Liver (tissue), 8 donors: ENCODE measurements at regions not wholly inside any gene's neighbourhood (a gene's known extent, or its start where the extent isn't known, plus 50 kb on each side); places are given as distances from the start of the nearest gene placed in this dataset.

Experiments
- DNase-seq: peaks from one replicate; pipeline ENCODE4 v3.0.0-alpha.2; 2017; ENCODE audit warnings: low spot score
- H3K27ac ChIP-seq, 2 donors: one replicate each; pipeline ENCODE4 v1.7.0; 2013; ENCODE audit warnings: inconsistent platforms in 2 of 2, low read length in 2 of 2, control low read depth in 1 of 2, low read depth in 1 of 2, mild to moderate bottlenecking in 1 of 2
- H3K27me3 ChIP-seq, 4 donors: one replicate each; pipeline versions ENCODE4 v1.6.1 to v1.7.0; 2013; ENCODE audit warnings: low read length in 3 of 4, inconsistent platforms in 1 of 4, mild to moderate bottlenecking in 1 of 4, moderate library complexity in 1 of 4; ENCODE audit not compliant: control insufficient read depth in 4 of 4, insufficient read depth in 4 of 4
- H3K36me3 ChIP-seq, 4 donors: one replicate each; pipeline versions ENCODE4 v1.6.1 to v1.7.0; 2013; ENCODE audit warnings: low read length in 3 of 4, mild to moderate bottlenecking in 3 of 4, low read depth in 1 of 4, moderate library complexity in 1 of 4; ENCODE audit not compliant: control insufficient read depth in 4 of 4, insufficient read depth in 3 of 4
- H3K4me1 ChIP-seq, 4 donors: one replicate each; pipeline versions ENCODE4 v1.6.1 to v1.7.0; 2013; ENCODE audit warnings: low read length in 3 of 4, mild to moderate bottlenecking in 3 of 4, moderate library complexity in 1 of 4; ENCODE audit not compliant: control insufficient read depth in 4 of 4, insufficient read depth in 4 of 4
- H3K4me3 ChIP-seq, 3 donors: one replicate each; pipeline versions ENCODE4 v1.6.1 to v1.7.0; 2013; ENCODE audit warnings: low read length in 3 of 3, control low read depth in 1 of 3, low read depth in 1 of 3, mild to moderate bottlenecking in 1 of 3
- H3K9ac ChIP-seq, 2 donors: one replicate each; pipeline ENCODE4 v1.7.0; 2013; ENCODE audit warnings: low read length in 2 of 2, mild to moderate bottlenecking in 2 of 2, moderate library complexity in 2 of 2, control low read depth in 1 of 2, low read depth in 1 of 2
- H3K9me3 ChIP-seq, 4 donors: one replicate each; pipeline versions ENCODE4 v1.6.1 to v1.7.0; 2013; ENCODE audit warnings: low read length in 3 of 4; ENCODE audit not compliant: control insufficient read depth in 4 of 4
- CTCF ChIP-seq: fragments of 150-350 bp; IDR thresholded peaks from 2 replicates; pipeline ENCODE4 v1.5.1; 2017; ENCODE audit warnings: improper control_type of control experiment, low read depth, low read length; ENCODE audit not compliant: missing input control
- EGR1 ChIP-seq, 2 donors: IDR thresholded peaks; 2 replicates each; pipeline ENCODE4 v1.6.1; 2016 to 2018; ENCODE audit warnings: antibody characterized with exemption in 2 of 2, low read depth in 2 of 2
- FOXA1 ChIP-seq: IDR thresholded peaks from 2 replicates; pipeline ENCODE4 v1.6.1; 2016; ENCODE audit warnings: antibody characterized with exemption
- FOXA2 ChIP-seq: IDR thresholded peaks from 2 replicates; pipeline ENCODE4 v1.6.1; 2016; ENCODE audit warnings: antibody characterized with exemption
- HNF4A ChIP-seq, 2 donors: conservative IDR thresholded peaks; 2 replicates each; pipeline ENCODE4 v1.6.1; 2016; ENCODE audit warnings: antibody characterized with exemption in 2 of 2, mild to moderate bottlenecking in 2 of 2
- JUND ChIP-seq, 2 donors: IDR thresholded peaks; 2 replicates each; pipeline ENCODE4 v1.6.1; 2016; ENCODE audit warnings: antibody characterized with exemption in 2 of 2
- RAD21 ChIP-seq, 2 donors: IDR thresholded peaks; 2 replicates each; pipeline ENCODE4 v1.6.1; 2016; ENCODE audit warnings: antibody characterized with exemption in 2 of 2, mild to moderate bottlenecking in 2 of 2
- RXRA ChIP-seq, 2 donors: IDR thresholded peaks; 2 replicates each; pipeline ENCODE4 v1.6.1; 2017 to 2018; ENCODE audit warnings: antibody characterized with exemption in 2 of 2, mild to moderate bottlenecking in 1 of 2
- SP1 ChIP-seq: IDR thresholded peaks from 2 replicates; pipeline ENCODE4 v1.6.1; 2018; ENCODE audit warnings: antibody characterized with exemption, mild to moderate bottlenecking
- TAF1 ChIP-seq: conservative IDR thresholded peaks from 2 replicates; pipeline ENCODE4 v1.6.1; 2016; ENCODE audit warnings: antibody characterized with exemption, mild to moderate bottlenecking
- YY1 ChIP-seq: IDR thresholded peaks from 2 replicates; pipeline ENCODE4 v1.6.1; 2016; ENCODE audit warnings: antibody characterized with exemption, mild to moderate bottlenecking
- ZBTB33 ChIP-seq: IDR thresholded peaks from 2 replicates; pipeline ENCODE4 v1.6.1; 2016; ENCODE audit warnings: antibody characterized with exemption
- WGBS: extraction: QIAGEN DNeasy Blood & Tissue Kit; methylation state at CpG from one replicate; pipeline ENCODE4 v1.1.7; 2013; 5-methylcytosine and 5-hydroxymethylcytosine counted together
- TF ChIP-seq, protein P1 (sequence below): IDR thresholded peaks from 2 replicates; pipeline ENCODE4 v1.6.1; 2016; ENCODE audit warnings: antibody characterized with exemption, mild to moderate bottlenecking
- TF ChIP-seq, protein P2 (sequence below): IDR thresholded peaks from 2 replicates; pipeline ENCODE4 v1.6.1; 2016; ENCODE audit warnings: antibody characterized with exemption
- TF ChIP-seq, protein P3 (sequence below): IDR thresholded peaks from 2 replicates; pipeline ENCODE4 v1.6.1; 2016; ENCODE audit warnings: antibody characterized with exemption
- donor health status: healthy.
- donor health status: healthy.
- donor health status: healthy.
- donor health status: healthy.
- donor health status: healthy.

GRCh38 chr3:132786890-132787289 is 64.7 kb upstream of the NPHP3 start:
- Histone ChIP-seq H3K9ac (no peak overlapping the region), H3K36me3 (no peaks in the 10 kb centered on the region), H3K27me3 (no peaks in the 10 kb centered on the region), H3K27ac (no peak overlapping the region), H3K4me1 (no peaks in the 10 kb centered on the region), H3K4me3 (no peak overlapping the region), H3K9me3 (no peaks in the 10 kb centered on the region)
- DNase-seq: no peak
- WGBS: 74% methylated on average over 3 of the region's 3 CpGs
- TF ChIP-seq FOXA1 (no peak), EGR1 (IDR thresholded peaks at IDR 0.05; ENCODE audit: low read depth in 2 of 2) (no peak), SP1 (no peak), RXRA (IDR thresholded peaks at IDR 0.05) (no peak), JUND (IDR thresholded peaks at IDR 0.05) (no peak), CTCF (no peak), ZBTB33 (no peak), HNF4A (conservative IDR thresholded peaks at IDR 0.05) (no peak), RAD21 (IDR thresholded peaks at IDR 0.05) (no peak), YY1 (no peak), FOXA2 (no peak), TAF1 (no peak)
- TF ChIP-seq, protein P1, sequence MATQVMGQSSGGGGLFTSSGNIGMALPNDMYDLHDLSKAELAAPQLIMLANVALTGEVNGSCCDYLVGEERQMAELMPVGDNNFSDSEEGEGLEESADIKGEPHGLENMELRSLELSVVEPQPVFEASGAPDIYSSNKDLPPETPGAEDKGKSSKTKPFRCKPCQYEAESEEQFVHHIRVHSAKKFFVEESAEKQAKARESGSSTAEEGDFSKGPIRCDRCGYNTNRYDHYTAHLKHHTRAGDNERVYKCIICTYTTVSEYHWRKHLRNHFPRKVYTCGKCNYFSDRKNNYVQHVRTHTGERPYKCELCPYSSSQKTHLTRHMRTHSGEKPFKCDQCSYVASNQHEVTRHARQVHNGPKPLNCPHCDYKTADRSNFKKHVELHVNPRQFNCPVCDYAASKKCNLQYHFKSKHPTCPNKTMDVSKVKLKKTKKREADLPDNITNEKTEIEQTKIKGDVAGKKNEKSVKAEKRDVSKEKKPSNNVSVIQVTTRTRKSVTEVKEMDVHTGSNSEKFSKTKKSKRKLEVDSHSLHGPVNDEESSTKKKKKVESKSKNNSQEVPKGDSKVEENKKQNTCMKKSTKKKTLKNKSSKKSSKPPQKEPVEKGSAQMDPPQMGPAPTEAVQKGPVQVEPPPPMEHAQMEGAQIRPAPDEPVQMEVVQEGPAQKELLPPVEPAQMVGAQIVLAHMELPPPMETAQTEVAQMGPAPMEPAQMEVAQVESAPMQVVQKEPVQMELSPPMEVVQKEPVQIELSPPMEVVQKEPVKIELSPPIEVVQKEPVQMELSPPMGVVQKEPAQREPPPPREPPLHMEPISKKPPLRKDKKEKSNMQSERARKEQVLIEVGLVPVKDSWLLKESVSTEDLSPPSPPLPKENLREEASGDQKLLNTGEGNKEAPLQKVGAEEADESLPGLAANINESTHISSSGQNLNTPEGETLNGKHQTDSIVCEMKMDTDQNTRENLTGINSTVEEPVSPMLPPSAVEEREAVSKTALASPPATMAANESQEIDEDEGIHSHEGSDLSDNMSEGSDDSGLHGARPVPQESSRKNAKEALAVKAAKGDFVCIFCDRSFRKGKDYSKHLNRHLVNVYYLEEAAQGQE: no peak
- TF ChIP-seq, protein P2, sequence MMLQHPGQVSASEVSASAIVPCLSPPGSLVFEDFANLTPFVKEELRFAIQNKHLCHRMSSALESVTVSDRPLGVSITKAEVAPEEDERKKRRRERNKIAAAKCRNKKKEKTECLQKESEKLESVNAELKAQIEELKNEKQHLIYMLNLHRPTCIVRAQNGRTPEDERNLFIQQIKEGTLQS: no peak
- TF ChIP-seq, protein P3, sequence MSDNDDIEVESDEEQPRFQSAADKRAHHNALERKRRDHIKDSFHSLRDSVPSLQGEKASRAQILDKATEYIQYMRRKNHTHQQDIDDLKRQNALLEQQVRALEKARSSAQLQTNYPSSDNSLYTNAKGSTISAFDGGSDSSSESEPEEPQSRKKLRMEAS: no peak

DNA sequence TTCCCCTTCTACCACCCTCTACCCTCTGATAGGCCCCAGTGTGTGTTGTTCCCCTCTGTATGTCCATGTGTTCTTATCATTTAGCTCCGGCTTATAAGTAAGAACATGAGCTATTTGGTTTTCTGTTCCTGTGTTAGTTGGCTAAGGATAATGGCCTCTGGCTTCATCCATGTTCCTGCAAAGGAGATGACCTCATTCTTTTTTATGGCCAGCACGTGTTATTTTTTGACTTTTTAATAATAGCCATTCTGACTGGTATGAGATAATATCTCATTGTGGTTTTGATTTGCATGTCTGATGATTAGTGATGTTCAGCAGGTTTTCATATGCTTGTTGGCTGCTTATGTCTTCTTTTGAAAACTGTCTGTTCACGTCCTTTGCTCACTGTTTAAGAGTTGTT is 63.1 kb upstream of the NPHP3 start:
- H3K27ac ChIP-seq: no peak overlapping the region
- WGBS: 67% methylated on average over 3 of the region's 3 CpGs
- H3K4me3 ChIP-seq: no peak overlapping the region
- no peaks in the 10 kb centered on the region for H3K4me1 ChIP-seq
- no peak for TF ChIP-seq JUND (IDR thresholded peaks at IDR 0.05)
- H3K9ac ChIP-seq: no peak overlapping the region
- no peaks in the 10 kb centered on the region for H3K36me3 ChIP-seq
- no peak for DNase-seq
- no peaks in the 10 kb centered on the region for H3K9me3 ChIP-seq
- no peaks in the 10 kb centered on the region for H3K27me3 ChIP-seq
